AG10803 (cell line): ENCODE measurements at regions not wholly inside any gene's neighbourhood (a gene's known extent, or its start where the extent isn't known, plus 50 kb on each side); places are given as distances from the start of the nearest gene placed in this dataset.
A peak's percentile ranks its signal among the peaks of the same experiment; 100 is the strongest.

Source experiments
- DNase-seq: peaks from one replicate; pipeline ENCODE4 v3.0.0; 2010; ENCODE audit warnings: low read depth
- H3K4me3 ChIP-seq: 2 replicates; pipeline ENCODE4 v1.5.1; 2011; ENCODE audit warnings: mild to moderate bottlenecking, low read length, control low read depth
- TF ChIP-seq, protein P1 (sequence below): conservative IDR thresholded peaks from 2 replicates; pipeline ENCODE4 v1.5.1; 2011; ENCODE audit warnings: mild to moderate bottlenecking, low read length, control low read depth, inconsistent platforms

DNA sequence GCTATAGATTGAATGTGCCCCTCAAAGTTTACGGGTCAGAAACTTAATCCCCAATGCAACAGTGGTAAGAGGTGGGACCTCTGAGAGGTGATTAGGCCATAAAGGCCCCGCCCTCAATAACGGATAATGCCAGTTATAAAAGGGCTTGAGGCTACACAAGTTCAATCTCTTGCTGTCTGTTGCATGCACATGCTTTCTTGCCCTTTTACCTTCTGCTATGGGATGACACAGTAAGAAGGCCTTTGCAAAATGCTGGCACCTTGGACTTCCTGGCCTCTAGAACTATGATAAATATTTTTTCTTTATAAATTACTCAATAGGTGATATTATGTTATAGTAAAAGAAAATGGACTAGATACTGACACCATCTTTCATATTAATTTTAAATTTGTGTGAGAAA lies 806.1 kb downstream of the TENT5A start:
- no peak for DNase-seq
- TF ChIP-seq, protein P1, sequence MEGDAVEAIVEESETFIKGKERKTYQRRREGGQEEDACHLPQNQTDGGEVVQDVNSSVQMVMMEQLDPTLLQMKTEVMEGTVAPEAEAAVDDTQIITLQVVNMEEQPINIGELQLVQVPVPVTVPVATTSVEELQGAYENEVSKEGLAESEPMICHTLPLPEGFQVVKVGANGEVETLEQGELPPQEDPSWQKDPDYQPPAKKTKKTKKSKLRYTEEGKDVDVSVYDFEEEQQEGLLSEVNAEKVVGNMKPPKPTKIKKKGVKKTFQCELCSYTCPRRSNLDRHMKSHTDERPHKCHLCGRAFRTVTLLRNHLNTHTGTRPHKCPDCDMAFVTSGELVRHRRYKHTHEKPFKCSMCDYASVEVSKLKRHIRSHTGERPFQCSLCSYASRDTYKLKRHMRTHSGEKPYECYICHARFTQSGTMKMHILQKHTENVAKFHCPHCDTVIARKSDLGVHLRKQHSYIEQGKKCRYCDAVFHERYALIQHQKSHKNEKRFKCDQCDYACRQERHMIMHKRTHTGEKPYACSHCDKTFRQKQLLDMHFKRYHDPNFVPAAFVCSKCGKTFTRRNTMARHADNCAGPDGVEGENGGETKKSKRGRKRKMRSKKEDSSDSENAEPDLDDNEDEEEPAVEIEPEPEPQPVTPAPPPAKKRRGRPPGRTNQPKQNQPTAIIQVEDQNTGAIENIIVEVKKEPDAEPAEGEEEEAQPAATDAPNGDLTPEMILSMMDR = no peak
- H3K4me3 ChIP-seq = no peak overlapping the region

- no peak overlapping the region for H3K4me3 ChIP-seq
- DNase-seq = no peak
- TF ChIP-seq, protein P1 = no peak
Observed at GRCh38 chr6:80942911-80943310, 809.6 kb downstream of the TENT5A start.

- H3K4me3 ChIP-seq = no peak overlapping the region
- TF ChIP-seq, protein P1 = no peak
- peak; percentile 16 for DNase-seq
Observed at GRCh38 chr6:80940976-80941375, 811.5 kb downstream of the TENT5A start.

- no peak overlapping the region for H3K4me3 ChIP-seq
- TF ChIP-seq, protein P1 = no peak
- DNase-seq = peak; percentile 66
Observed at GRCh38 chr6:80940571-80940970, 811.9 kb downstream of the TENT5A start.

GRCh38 chr6:80939898-80940297 lies 812.6 kb downstream of the TENT5A start:
- TF ChIP-seq, protein P1 = no peak
- DNase-seq = peak; percentile 5
- no peak overlapping the region for H3K4me3 ChIP-seq

DNA sequence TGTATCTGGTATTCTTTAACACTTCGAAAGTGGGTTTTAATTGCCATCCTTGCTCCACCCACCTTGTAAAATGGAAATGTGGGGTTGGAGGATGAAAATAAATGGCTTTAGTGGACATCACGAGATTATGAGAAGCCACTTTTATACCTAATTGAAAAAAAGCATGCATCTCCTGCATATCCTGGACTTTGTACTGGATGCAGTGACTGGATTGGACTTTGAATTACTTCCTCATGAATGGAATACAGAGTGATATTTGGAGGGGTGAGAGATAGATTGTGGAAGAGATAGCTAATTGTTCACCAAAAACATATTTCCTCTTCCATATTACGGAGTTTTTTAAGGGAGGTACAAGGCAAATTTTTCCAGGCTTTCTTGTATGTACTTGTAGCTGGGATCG lies 813.0 kb downstream of the TENT5A start:
- no peak overlapping the region for H3K4me3 ChIP-seq
- no peak for DNase-seq
- TF ChIP-seq, protein P1 = no peak

DNA sequence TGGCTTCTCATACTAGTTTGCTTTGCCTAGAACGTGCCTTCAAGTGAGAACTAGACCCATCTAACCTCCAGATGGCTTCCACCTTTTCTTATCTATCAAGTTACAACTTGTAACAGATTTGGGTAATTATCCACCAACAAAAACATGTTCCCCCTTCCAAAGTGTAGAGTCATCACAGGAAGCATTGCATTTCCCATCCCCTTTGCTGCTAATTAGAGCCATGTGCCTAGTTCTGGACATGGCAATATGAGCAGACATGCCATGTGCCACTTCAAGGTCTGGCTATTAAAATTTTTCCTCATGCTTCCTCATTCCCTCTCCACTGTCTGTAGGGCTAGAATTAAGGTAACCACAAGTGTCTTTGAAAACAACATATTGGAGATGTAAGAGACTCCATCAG lies 814.4 kb downstream of the TENT5A start:
- TF ChIP-seq, protein P1 = no peak
- no peak overlapping the region for H3K4me3 ChIP-seq
- DNase-seq = peak; percentile 53
